Activated CD4-positive, alpha-beta T cell treated with anti-CD3 and anti-CD28 coated beads, Interleukin-2, amount 10 ng/mL, durations not matched to agents 24 days and 14 days (primary cell): ENCODE measurements at regions not wholly inside any gene's neighbourhood (a gene's known extent, or its start where the extent isn't known, plus 50 kb on each side); places are given as distances from the start of the nearest gene placed in this dataset.
"Not testable (repeated sequence)": the region's sequence is repeated elsewhere in the genome, so short reads cannot be mapped to it uniquely, and the experiment has no call there.

Experiments used
- DNase-seq: peaks from one replicate; pipeline ENCODE4 v3.0.0; 2022
- H3K27ac Mint-ChIP-seq: one replicate; pipeline ENCODE4 v1.8.0; 2022; ENCODE audit warnings: mild to moderate bottlenecking, mixed read lengths
- H3K27me3 Mint-ChIP-seq: one replicate; pipeline ENCODE4 v1.8.0; 2022; ENCODE audit warnings: mixed read lengths
- H3K36me3 Mint-ChIP-seq: one replicate; pipeline ENCODE4 v1.8.0; 2022; ENCODE audit warnings: low read depth, mild to moderate bottlenecking, mixed read lengths
- H3K4me1 Mint-ChIP-seq: one replicate; pipeline ENCODE4 v1.8.0; 2021; ENCODE audit warnings: mixed read lengths
- H3K4me3 Mint-ChIP-seq: one replicate; pipeline ENCODE4 v1.8.0; 2022; ENCODE audit warnings: mild to moderate bottlenecking, moderate library complexity, mixed read lengths
- H3K9me3 Mint-ChIP-seq: one replicate; pipeline ENCODE4 v1.8.0; 2021; ENCODE audit warnings: mixed read lengths
- intact Hi-C: fragments of 100-400 bp; cut with micrococcal nuclease; formaldehyde crosslinking; loops from one replicate; pipeline ENCODE4 v1.15.1; 2023

- H3K4me1 Mint-ChIP-seq, H3K9me3 Mint-ChIP-seq, H3K36me3 Mint-ChIP-seq, intact Hi-C loops, H3K4me3 Mint-ChIP-seq, DNase-seq: not testable (repeated sequence)
- peaks cover 22% of the 10 kb centered on the region for H3K27me3 Mint-ChIP-seq
- H3K27ac Mint-ChIP-seq = peak overlapping the region; percentile 34
Measured at GRCh38 chr6:57821325-57821724, 503.9 kb downstream of the PRIM2 start.

- DNase-seq, intact Hi-C loops, H3K36me3 Mint-ChIP-seq, H3K4me3 Mint-ChIP-seq, H3K9me3 Mint-ChIP-seq, H3K4me1 Mint-ChIP-seq: not testable (repeated sequence)
- peaks cover 21% of the 10 kb centered on the region for H3K27me3 Mint-ChIP-seq
- peak overlapping the region; percentile 1 for H3K27ac Mint-ChIP-seq
Measured at GRCh38 chr6:57822448-57822847, 505.0 kb downstream of the PRIM2 start.

- H3K27me3 Mint-ChIP-seq = peaks cover 17% of the 10 kb centered on the region
- H3K9me3 Mint-ChIP-seq = peaks cover 4% of the 10 kb centered on the region
- no peaks in the 10 kb centered on the region for H3K4me1 Mint-ChIP-seq
- DNase-seq = no peak
- intact Hi-C loops = no loop called here
- H3K27ac Mint-ChIP-seq = peak overlapping the region; percentile 25
- H3K4me3 Mint-ChIP-seq = no peak overlapping the region
- H3K36me3 Mint-ChIP-seq = no peaks in the 10 kb centered on the region
Measured at GRCh38 chr6:57822896-57823358, 505.5 kb downstream of the PRIM2 start.

GRCh38 chr6:57837622-57838209 is 520.3 kb downstream of the PRIM2 start:
- H3K27ac Mint-ChIP-seq = not testable (repeated sequence)

GRCh38 chr6:57841551-57841950 is 524.1 kb downstream of the PRIM2 start:
- intact Hi-C loops, H3K9me3 Mint-ChIP-seq, H3K4me1 Mint-ChIP-seq, H3K4me3 Mint-ChIP-seq, H3K27me3 Mint-ChIP-seq, DNase-seq, H3K27ac Mint-ChIP-seq, H3K36me3 Mint-ChIP-seq: not testable (repeated sequence)

More at GRCh38 chr6:57837622-57838209, 520.3 kb downstream of the PRIM2 start:
- H3K4me3 Mint-ChIP-seq, H3K27me3 Mint-ChIP-seq, DNase-seq, intact Hi-C loops, H3K9me3 Mint-ChIP-seq, H3K36me3 Mint-ChIP-seq, H3K4me1 Mint-ChIP-seq: not testable (repeated sequence)

GRCh38 chr6:57853745-57854407 is 536.4 kb downstream of the PRIM2 start:
- intact Hi-C loops, H3K4me1 Mint-ChIP-seq, H3K27ac Mint-ChIP-seq, H3K9me3 Mint-ChIP-seq, H3K36me3 Mint-ChIP-seq, DNase-seq, H3K4me3 Mint-ChIP-seq: not testable (repeated sequence)
- peaks cover 11% of the 10 kb centered on the region for H3K27me3 Mint-ChIP-seq

GRCh38 chr6:57860481-57861315 is 543.3 kb downstream of the PRIM2 start:
- H3K36me3 Mint-ChIP-seq, H3K4me1 Mint-ChIP-seq, H3K27ac Mint-ChIP-seq, H3K27me3 Mint-ChIP-seq, DNase-seq, H3K9me3 Mint-ChIP-seq, H3K4me3 Mint-ChIP-seq, intact Hi-C loops: not testable (repeated sequence)

GRCh38 chr6:57870083-57870482 is 552.7 kb downstream of the PRIM2 start:
- H3K9me3 Mint-ChIP-seq, H3K4me1 Mint-ChIP-seq, intact Hi-C loops, H3K4me3 Mint-ChIP-seq, H3K36me3 Mint-ChIP-seq, H3K27ac Mint-ChIP-seq, DNase-seq, H3K27me3 Mint-ChIP-seq: not testable (repeated sequence)

GRCh38 chr6:57873424-57873823 is 556.0 kb downstream of the PRIM2 start:
- H3K36me3 Mint-ChIP-seq, DNase-seq, H3K4me3 Mint-ChIP-seq, H3K9me3 Mint-ChIP-seq, H3K27ac Mint-ChIP-seq, H3K27me3 Mint-ChIP-seq, H3K4me1 Mint-ChIP-seq, intact Hi-C loops: not testable (repeated sequence)

- H3K4me1 Mint-ChIP-seq, intact Hi-C loops, H3K9me3 Mint-ChIP-seq, H3K27ac Mint-ChIP-seq, H3K27me3 Mint-ChIP-seq, H3K4me3 Mint-ChIP-seq, H3K36me3 Mint-ChIP-seq, DNase-seq: not testable (repeated sequence)
Measured at GRCh38 chr6:57876659-57877058, 559.2 kb downstream of the PRIM2 start.

- H3K4me3 Mint-ChIP-seq, H3K27ac Mint-ChIP-seq, intact Hi-C loops, H3K27me3 Mint-ChIP-seq, DNase-seq, H3K9me3 Mint-ChIP-seq, H3K4me1 Mint-ChIP-seq, H3K36me3 Mint-ChIP-seq: not testable (repeated sequence)
Measured at GRCh38 chr6:57877729-57878128, 560.3 kb downstream of the PRIM2 start.

- H3K9me3 Mint-ChIP-seq, intact Hi-C loops, H3K27ac Mint-ChIP-seq, H3K36me3 Mint-ChIP-seq, DNase-seq, H3K4me1 Mint-ChIP-seq, H3K4me3 Mint-ChIP-seq, H3K27me3 Mint-ChIP-seq: not testable (repeated sequence)
Measured at GRCh38 chr6:57878792-57879191, 561.4 kb downstream of the PRIM2 start.

- H3K36me3 Mint-ChIP-seq, H3K27ac Mint-ChIP-seq, intact Hi-C loops, DNase-seq, H3K4me3 Mint-ChIP-seq, H3K4me1 Mint-ChIP-seq, H3K9me3 Mint-ChIP-seq, H3K27me3 Mint-ChIP-seq: not testable (repeated sequence)
Measured at GRCh38 chr6:57898850-57899249, 581.4 kb downstream of the PRIM2 start.

GRCh38 chr6:57900687-57901399 is 583.4 kb downstream of the PRIM2 start:
- H3K36me3 Mint-ChIP-seq, H3K27ac Mint-ChIP-seq, DNase-seq, H3K4me1 Mint-ChIP-seq, H3K4me3 Mint-ChIP-seq, intact Hi-C loops, H3K9me3 Mint-ChIP-seq, H3K27me3 Mint-ChIP-seq: not testable (repeated sequence)
